ENCODE measurements at regions not wholly inside any gene's neighbourhood (a gene's known extent, or its start where the extent isn't known, plus 50 kb on each side); places are given as distances from the start of the nearest gene placed in this dataset.
A peak's percentile ranks its signal among the peaks of the same experiment; 100 is the strongest.
"Not testable (repeated sequence)": the region's sequence is repeated elsewhere in the genome, so short reads cannot be mapped to it uniquely, and the experiment has no call there.

- peak; percentile 74 for DNase-seq (ENCODE audit: low spot score)
Measured at GRCh38 chr21:5128261-5128660, 5393.1 kb upstream of the TPTE start.

- not testable (repeated sequence) for DNase-seq (ENCODE audit: low spot score)
Measured at GRCh38 chr21:5133824-5134223, 5387.6 kb upstream of the TPTE start.

- not testable (repeated sequence) for DNase-seq (ENCODE audit: low spot score)
Measured at GRCh38 chr21:5136406-5136805, 5385.0 kb upstream of the TPTE start.

- not testable (repeated sequence) for DNase-seq (ENCODE audit: low spot score)
Measured at GRCh38 chr21:5137006-5137405, 5384.4 kb upstream of the TPTE start.

- not testable (repeated sequence) for DNase-seq (ENCODE audit: low spot score)
Measured at GRCh38 chr21:5138687-5139086, 5382.7 kb upstream of the TPTE start.

GRCh38 chr21:5139528-5139927 is 5381.9 kb upstream of the TPTE start:
- DNase-seq (ENCODE audit: low spot score), result not testable (repeated sequence)

GRCh38 chr21:5143011-5143410 is 5378.4 kb upstream of the TPTE start:
- not testable (repeated sequence) for DNase-seq (ENCODE audit: low spot score)

GRCh38 chr21:5144731-5145130 is 5376.7 kb upstream of the TPTE start:
- DNase-seq (ENCODE audit: low spot score), result not testable (repeated sequence)

GRCh38 chr21:5147685-5148084 is 5373.7 kb upstream of the TPTE start:
- DNase-seq (ENCODE audit: low spot score), result not testable (repeated sequence)

- not testable (repeated sequence) for DNase-seq (ENCODE audit: low spot score)
Measured at GRCh38 chr21:5149222-5149621, 5372.2 kb upstream of the TPTE start.

GRCh38 chr21:5153842-5154640 is 5367.3 kb upstream of the TPTE start:
- DNase-seq (ENCODE audit: low spot score), result not testable (repeated sequence)

GRCh38 chr21:5154641-5154982 is 5366.8 kb upstream of the TPTE start:
- DNase-seq (ENCODE audit: low spot score), result peak; percentile 79

GRCh38 chr21:5162693-5163574 is 5358.4 kb upstream of the TPTE start:
- not testable (repeated sequence) for DNase-seq (ENCODE audit: low spot score)

GRCh38 chr21:5165829-5166228 is 5355.6 kb upstream of the TPTE start:
- not testable (repeated sequence) for DNase-seq (ENCODE audit: low spot score)

Measured in kidney tubule cell (primary cell).